Panc1 (cell line): ENCODE measurements at regions not wholly inside any gene's neighbourhood (a gene's known extent, or its start where the extent isn't known, plus 50 kb on each side); places are given as distances from the start of the nearest gene placed in this dataset.

Experiments used
- POLR2AphosphoS5 ChIP-seq: IDR thresholded peaks from 2 replicates; pipeline ENCODE4 v1.6.1; 2012; ENCODE audit warnings: mild to moderate bottlenecking, low read depth, low read length, moderate library complexity
- SIN3A ChIP-seq: IDR thresholded peaks from 2 replicates; pipeline ENCODE4 v1.6.1; 2012; ENCODE audit warnings: low read depth, mild to moderate bottlenecking, low read length, moderate library complexity, borderline replicate concordance; ENCODE audit not compliant: insufficient read depth
- TCF7L2 ChIP-seq: IDR thresholded peaks from 2 replicates; pipeline ENCODE4 v1.6.1; 2011; ENCODE audit warnings: mild to moderate bottlenecking, low read depth, low read length, inconsistent platforms
- TF ChIP-seq, protein P1 (sequence below): fragments of 450-650 bp; IDR thresholded peaks from 2 replicates; pipeline ENCODE4 v1.5.1; 2017; ENCODE audit warnings: mild to moderate bottlenecking
- TF ChIP-seq, protein P2 (sequence below), 2 experiments: IDR thresholded peaks; 2 replicates each; pipeline ENCODE4 v1.6.1; 2011 to 2012; ENCODE audit warnings: low read depth in 2 of 2, control low read depth in 1 of 2, low read length in 1 of 2, mild to moderate bottlenecking in 1 of 2, moderate library complexity in 1 of 2; ENCODE audit not compliant: insufficient read depth in 1 of 2

DNA sequence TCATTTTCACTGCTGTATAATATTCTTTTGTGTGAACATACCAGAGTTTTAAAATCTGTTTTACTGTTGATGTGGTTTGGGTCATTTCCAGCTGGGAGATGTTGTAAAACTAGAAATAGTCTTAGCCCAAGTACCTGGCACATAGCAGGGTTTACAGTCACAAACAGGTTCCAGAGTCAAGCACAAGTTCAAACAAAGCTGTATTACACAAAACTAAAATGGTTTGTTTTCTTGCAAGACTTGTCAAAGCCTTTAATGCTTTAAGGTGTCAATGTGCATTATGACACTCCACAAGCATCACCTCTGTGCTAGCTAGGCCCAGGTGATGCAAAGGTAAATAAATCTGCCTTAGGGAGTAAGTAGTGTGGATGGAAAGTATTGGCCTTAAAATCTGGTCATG lies 379.1 kb downstream of the MN1 start:
- TF ChIP-seq, protein P1, sequence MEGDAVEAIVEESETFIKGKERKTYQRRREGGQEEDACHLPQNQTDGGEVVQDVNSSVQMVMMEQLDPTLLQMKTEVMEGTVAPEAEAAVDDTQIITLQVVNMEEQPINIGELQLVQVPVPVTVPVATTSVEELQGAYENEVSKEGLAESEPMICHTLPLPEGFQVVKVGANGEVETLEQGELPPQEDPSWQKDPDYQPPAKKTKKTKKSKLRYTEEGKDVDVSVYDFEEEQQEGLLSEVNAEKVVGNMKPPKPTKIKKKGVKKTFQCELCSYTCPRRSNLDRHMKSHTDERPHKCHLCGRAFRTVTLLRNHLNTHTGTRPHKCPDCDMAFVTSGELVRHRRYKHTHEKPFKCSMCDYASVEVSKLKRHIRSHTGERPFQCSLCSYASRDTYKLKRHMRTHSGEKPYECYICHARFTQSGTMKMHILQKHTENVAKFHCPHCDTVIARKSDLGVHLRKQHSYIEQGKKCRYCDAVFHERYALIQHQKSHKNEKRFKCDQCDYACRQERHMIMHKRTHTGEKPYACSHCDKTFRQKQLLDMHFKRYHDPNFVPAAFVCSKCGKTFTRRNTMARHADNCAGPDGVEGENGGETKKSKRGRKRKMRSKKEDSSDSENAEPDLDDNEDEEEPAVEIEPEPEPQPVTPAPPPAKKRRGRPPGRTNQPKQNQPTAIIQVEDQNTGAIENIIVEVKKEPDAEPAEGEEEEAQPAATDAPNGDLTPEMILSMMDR = no peak
- no peak for TF ChIP-seq POLR2AphosphoS5
- TF ChIP-seq SIN3A = no peak
- TF ChIP-seq, protein P2, sequence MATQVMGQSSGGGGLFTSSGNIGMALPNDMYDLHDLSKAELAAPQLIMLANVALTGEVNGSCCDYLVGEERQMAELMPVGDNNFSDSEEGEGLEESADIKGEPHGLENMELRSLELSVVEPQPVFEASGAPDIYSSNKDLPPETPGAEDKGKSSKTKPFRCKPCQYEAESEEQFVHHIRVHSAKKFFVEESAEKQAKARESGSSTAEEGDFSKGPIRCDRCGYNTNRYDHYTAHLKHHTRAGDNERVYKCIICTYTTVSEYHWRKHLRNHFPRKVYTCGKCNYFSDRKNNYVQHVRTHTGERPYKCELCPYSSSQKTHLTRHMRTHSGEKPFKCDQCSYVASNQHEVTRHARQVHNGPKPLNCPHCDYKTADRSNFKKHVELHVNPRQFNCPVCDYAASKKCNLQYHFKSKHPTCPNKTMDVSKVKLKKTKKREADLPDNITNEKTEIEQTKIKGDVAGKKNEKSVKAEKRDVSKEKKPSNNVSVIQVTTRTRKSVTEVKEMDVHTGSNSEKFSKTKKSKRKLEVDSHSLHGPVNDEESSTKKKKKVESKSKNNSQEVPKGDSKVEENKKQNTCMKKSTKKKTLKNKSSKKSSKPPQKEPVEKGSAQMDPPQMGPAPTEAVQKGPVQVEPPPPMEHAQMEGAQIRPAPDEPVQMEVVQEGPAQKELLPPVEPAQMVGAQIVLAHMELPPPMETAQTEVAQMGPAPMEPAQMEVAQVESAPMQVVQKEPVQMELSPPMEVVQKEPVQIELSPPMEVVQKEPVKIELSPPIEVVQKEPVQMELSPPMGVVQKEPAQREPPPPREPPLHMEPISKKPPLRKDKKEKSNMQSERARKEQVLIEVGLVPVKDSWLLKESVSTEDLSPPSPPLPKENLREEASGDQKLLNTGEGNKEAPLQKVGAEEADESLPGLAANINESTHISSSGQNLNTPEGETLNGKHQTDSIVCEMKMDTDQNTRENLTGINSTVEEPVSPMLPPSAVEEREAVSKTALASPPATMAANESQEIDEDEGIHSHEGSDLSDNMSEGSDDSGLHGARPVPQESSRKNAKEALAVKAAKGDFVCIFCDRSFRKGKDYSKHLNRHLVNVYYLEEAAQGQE (IDR thresholded peaks at IDR 0.05; ENCODE audit: insufficient read depth in 1 of 2, low read depth in 2 of 2, low read length in 1 of 2) = no peak
- TF ChIP-seq TCF7L2 = no peak
